ENCODE measurements at regions not wholly inside any gene's neighbourhood (a gene's known extent, or its start where the extent isn't known, plus 50 kb on each side); places are given as distances from the start of the nearest gene placed in this dataset.

GRCh38 chr12:46437469-46437868 is 64.9 kb upstream of the SLC38A2 start:
- TF ChIP-seq CTCF (IDR thresholded peaks at IDR 0.05; ENCODE audit: extremely low read depth in 1 of 2, insufficient read depth in 1 of 2, low read depth in 1 of 2, low read length in 2 of 2) (no peak), POLR2AphosphoS5 (IDR thresholded peaks at IDR 0.05; ENCODE audit: insufficient read depth, low read depth, low read length) (no peak)

Data from endothelial cell of umbilical vein (primary cell).